Aorta (tissue), 5 donors: ENCODE measurements at regions not wholly inside any gene's neighbourhood (a gene's known extent, or its start where the extent isn't known, plus 50 kb on each side); places are given as distances from the start of the nearest gene placed in this dataset.

ENCODE experiments used
- ATAC-seq: fragments of 200-7000 bp; cut with Tn5 transposase; one replicate; pipeline ENCODE4 v1.9.1; 2022; ENCODE audit warnings: moderate library complexity; ENCODE audit not compliant: low FRiP score
- DNase-seq, 2 donors: peaks; one replicate each; pipeline ENCODE4 v3.0.0-alpha.2; 2020
- H3K27ac ChIP-seq, 2 donors: one replicate each; pipeline ENCODE4 v1.5.1; 2013; ENCODE audit warnings: low read length in 2 of 2, mild to moderate bottlenecking in 2 of 2, moderate library complexity in 2 of 2, control low read depth in 1 of 2, inconsistent platforms in 1 of 2, low read depth in 1 of 2
- H3K27me3 ChIP-seq, 2 donors: one replicate each; pipeline ENCODE4 v1.6.1; 2013; ENCODE audit warnings: control low read depth in 1 of 2, low read length in 1 of 2, mild to moderate bottlenecking in 1 of 2, moderate library complexity in 1 of 2; ENCODE audit not compliant: insufficient read depth in 2 of 2, control insufficient read depth in 1 of 2
- H3K36me3 ChIP-seq, 2 donors: one replicate each; pipeline ENCODE4 v1.6.1; 2013; ENCODE audit warnings: control low read depth in 1 of 2, low read length in 1 of 2, mild to moderate bottlenecking in 1 of 2; ENCODE audit not compliant: insufficient read depth in 2 of 2, control insufficient read depth in 1 of 2
- H3K4me1 ChIP-seq, 2 donors: one replicate each; pipeline ENCODE4 v1.6.1; 2013; ENCODE audit warnings: low read length in 2 of 2, control low read depth in 1 of 2, mild to moderate bottlenecking in 1 of 2, moderate library complexity in 1 of 2; ENCODE audit not compliant: insufficient read depth in 2 of 2, control insufficient read depth in 1 of 2
- H3K4me3 ChIP-seq, 2 donors: one replicate each; pipeline ENCODE4 v1.5.1; 2013; ENCODE audit warnings: low read length in 2 of 2, control low read depth in 1 of 2, mild to moderate bottlenecking in 1 of 2
- H3K9me3 ChIP-seq: one replicate; pipeline ENCODE4 v1.6.1; 2013; ENCODE audit warnings: mild to moderate bottlenecking, low read length; ENCODE audit not compliant: control insufficient read depth
- WGBS, 2 donors: extraction: QIAGEN DNeasy Blood & Tissue Kit; methylation state at CpG; one replicate each; pipeline ENCODE4 v1.1.7; 2013; 5-methylcytosine and 5-hydroxymethylcytosine counted together
- intact Hi-C, 2 donors: fragments of 100-400 bp; cut with DNase I; formaldehyde crosslinking; loops; one replicate each; pipeline versions ENCODE4 v1.14.2 to v1.15.0; 2022
- donor health status: healthy with polysubstance abuse.
- donor health status: Bipolar disorder and iron deficiency.
- donor health status: DM: no; HTN: no; CAD: no.
- donor health status: DM: no; HTN: no; CAD: no.
- donor health status: DM: yes; HTN: yes; CAD: no.

DNA sequence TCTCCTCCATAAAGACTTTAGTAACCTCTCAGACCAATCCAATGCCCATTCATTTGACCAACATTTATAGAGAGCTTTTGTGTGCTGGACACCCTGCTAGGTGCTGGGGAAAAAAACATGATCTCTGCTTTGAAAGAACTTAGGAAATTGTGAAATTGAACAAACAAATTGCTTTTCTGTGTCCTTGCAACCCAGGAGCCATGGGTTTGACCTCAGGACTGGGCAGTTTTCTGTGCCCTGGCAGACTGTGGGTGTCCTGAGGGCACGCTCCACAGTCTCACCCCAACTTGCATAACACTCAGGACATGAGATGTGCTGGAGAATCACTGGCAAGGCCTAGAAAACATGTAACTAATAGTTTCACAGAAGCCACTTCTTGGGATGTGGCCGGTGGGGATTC is 429.1 kb upstream of the ZMIZ1 start:
- Histone ChIP-seq H3K27ac (no peak overlapping the region), H3K9me3 (peaks cover 1% of the 10 kb centered on the region), H3K36me3 (no peaks in the 10 kb centered on the region), H3K27me3 (no peaks in the 10 kb centered on the region), H3K4me3 (no peak overlapping the region), H3K4me1 (no peaks in the 10 kb centered on the region)
- ATAC-seq: no peak
- 99 to 100% methylated on average over 2 of the region's 2 CpGs for WGBS, 2 donors
- no peak for DNase-seq
- intact Hi-C loops: no loop called here

- H3K9me3 ChIP-seq: peaks cover 2% of the 10 kb centered on the region
- H3K27me3 ChIP-seq: no peaks in the 10 kb centered on the region
- DNase-seq (no peak), ATAC-seq (no peak)
- no peak overlapping the region for H3K4me3 ChIP-seq
- no peaks in the 10 kb centered on the region for H3K36me3 ChIP-seq
- H3K27ac ChIP-seq: no peak overlapping the region
- WGBS, 2 donors: 89 to 95% methylated on average over 4 of the region's 4 CpGs
- no peaks in the 10 kb centered on the region for H3K4me1 ChIP-seq
- intact Hi-C loops: no loop called here
These were observed 427.8 kb upstream of the ZMIZ1 start for GRCh38 chr10:78640796-78641636.

DNA sequence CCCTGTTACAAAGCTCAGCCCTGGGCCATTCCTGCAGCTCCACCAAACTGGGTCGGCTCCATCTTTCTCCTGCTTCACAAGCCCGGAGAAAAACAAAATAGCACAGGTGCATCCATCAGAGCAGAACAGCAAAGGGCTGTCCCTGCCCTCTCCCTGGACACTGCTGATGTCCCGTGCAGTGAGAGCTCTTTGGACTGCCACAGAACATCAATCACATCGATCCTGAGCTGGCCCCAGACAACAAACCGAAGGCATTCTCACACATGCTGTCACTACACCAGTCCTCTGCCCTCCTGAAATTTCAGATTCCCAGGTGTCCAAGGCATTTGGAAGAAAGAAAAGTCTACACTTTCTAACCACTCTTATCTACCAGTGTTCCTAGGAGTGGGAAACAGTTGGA is 427.1 kb upstream of the ZMIZ1 start:
- intact Hi-C loops: no loop called here
- no peak for DNase-seq
- ATAC-seq: no peak

GRCh38 chr10:78642269-78642816 is 426.4 kb upstream of the ZMIZ1 start:
- ATAC-seq (no peak), DNase-seq (no peak)
- WGBS, 2 donors: 93 to 94% methylated on average over 4 of the region's 4 CpGs
- H3K27me3 ChIP-seq: no peaks in the 10 kb centered on the region
- no peaks in the 10 kb centered on the region for H3K36me3 ChIP-seq
- no peak overlapping the region for H3K4me3 ChIP-seq
- intact Hi-C loops: no loop called here
- H3K27ac ChIP-seq: no peak overlapping the region
- no peaks in the 10 kb centered on the region for H3K4me1 ChIP-seq
- peaks cover 2% of the 10 kb centered on the region for H3K9me3 ChIP-seq

More for the DNA sequence above, 427.1 kb upstream of the ZMIZ1 start:
- Histone ChIP-seq H3K9me3 (peaks cover 2% of the 10 kb centered on the region), H3K4me1 (no peaks in the 10 kb centered on the region), H3K36me3 (no peaks in the 10 kb centered on the region), H3K27ac (no peak overlapping the region), H3K27me3 (no peaks in the 10 kb centered on the region), H3K4me3 (no peak overlapping the region)
- WGBS, 2 donors: 81 to 88% methylated on average over 5 of the region's 5 CpGs

DNA sequence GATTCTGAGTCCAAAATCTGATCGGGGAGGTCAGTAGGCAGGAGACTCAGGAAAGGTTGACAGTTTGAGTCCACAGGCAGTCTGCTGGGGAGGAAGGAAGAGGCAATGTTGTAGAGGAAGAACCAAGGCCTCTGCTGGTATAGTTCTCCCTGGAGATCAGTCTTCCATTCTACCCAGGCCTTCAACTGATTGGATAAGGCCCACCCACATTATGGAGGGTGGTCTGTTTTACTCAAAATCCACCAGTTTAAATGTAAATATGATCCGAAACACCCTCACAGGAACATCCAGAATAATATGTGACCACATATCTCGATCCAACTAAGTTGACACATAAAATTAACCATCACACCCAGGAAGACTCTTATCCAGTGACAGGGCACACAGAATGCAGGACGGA is 425.3 kb upstream of the ZMIZ1 start:
- Histone ChIP-seq H3K27ac (no peak overlapping the region), H3K27me3 (no peaks in the 10 kb centered on the region), H3K9me3 (peaks cover 2% of the 10 kb centered on the region), H3K4me1 (no peaks in the 10 kb centered on the region), H3K36me3 (no peaks in the 10 kb centered on the region), H3K4me3 (no peak overlapping the region)
- intact Hi-C loops: no loop called here
- WGBS, 2 donors: 85% methylated on average over 4 of the region's 4 CpGs
- DNase-seq (no peak), ATAC-seq (no peak)

GRCh38 chr10:78644550-78644949 is 424.2 kb upstream of the ZMIZ1 start:
- H3K27me3 ChIP-seq: no peaks in the 10 kb centered on the region
- H3K4me3 ChIP-seq: no peak overlapping the region
- intact Hi-C loops: no loop called here
- DNase-seq (no peak), ATAC-seq (no peak)
- H3K4me1 ChIP-seq: no peaks in the 10 kb centered on the region
- H3K9me3 ChIP-seq: peaks cover 2% of the 10 kb centered on the region
- H3K27ac ChIP-seq: no peak overlapping the region
- WGBS, 2 donors: 82 to 96% methylated on average over 2 of the region's 2 CpGs
- H3K36me3 ChIP-seq: no peaks in the 10 kb centered on the region

- ATAC-seq (no peak), DNase-seq (no peak)
- H3K27me3 ChIP-seq: no peaks in the 10 kb centered on the region
- H3K36me3 ChIP-seq: no peaks in the 10 kb centered on the region
- intact Hi-C loops: no loop called here
- WGBS, 2 donors: 94% methylated on average over 5 of the region's 5 CpGs
- no peak overlapping the region for H3K4me3 ChIP-seq
- peaks cover 2% of the 10 kb centered on the region for H3K9me3 ChIP-seq
- H3K27ac ChIP-seq: no peak overlapping the region
- no peaks in the 10 kb centered on the region for H3K4me1 ChIP-seq
These were observed 423.5 kb upstream of the ZMIZ1 start for GRCh38 chr10:78645169-78645686.

- WGBS, 2 donors: 65 to 78% methylated on average over 4 of the region's 4 CpGs
- Histone ChIP-seq H3K27me3 (no peaks in the 10 kb centered on the region), H3K4me1 (no peaks in the 10 kb centered on the region), H3K4me3 (no peak overlapping the region), H3K36me3 (no peaks in the 10 kb centered on the region), H3K9me3 (peaks cover 2% of the 10 kb centered on the region), H3K27ac (no peak overlapping the region)
- DNase-seq: no peak
- ATAC-seq: no peak
- intact Hi-C loops: no loop called here
These were observed 422.8 kb upstream of the ZMIZ1 start for GRCh38 chr10:78645975-78646374.
